ENCODE measurements at regions not wholly inside any gene's neighbourhood (a gene's known extent, or its start where the extent isn't known, plus 50 kb on each side); places are given as distances from the start of the nearest gene placed in this dataset.

DNA sequence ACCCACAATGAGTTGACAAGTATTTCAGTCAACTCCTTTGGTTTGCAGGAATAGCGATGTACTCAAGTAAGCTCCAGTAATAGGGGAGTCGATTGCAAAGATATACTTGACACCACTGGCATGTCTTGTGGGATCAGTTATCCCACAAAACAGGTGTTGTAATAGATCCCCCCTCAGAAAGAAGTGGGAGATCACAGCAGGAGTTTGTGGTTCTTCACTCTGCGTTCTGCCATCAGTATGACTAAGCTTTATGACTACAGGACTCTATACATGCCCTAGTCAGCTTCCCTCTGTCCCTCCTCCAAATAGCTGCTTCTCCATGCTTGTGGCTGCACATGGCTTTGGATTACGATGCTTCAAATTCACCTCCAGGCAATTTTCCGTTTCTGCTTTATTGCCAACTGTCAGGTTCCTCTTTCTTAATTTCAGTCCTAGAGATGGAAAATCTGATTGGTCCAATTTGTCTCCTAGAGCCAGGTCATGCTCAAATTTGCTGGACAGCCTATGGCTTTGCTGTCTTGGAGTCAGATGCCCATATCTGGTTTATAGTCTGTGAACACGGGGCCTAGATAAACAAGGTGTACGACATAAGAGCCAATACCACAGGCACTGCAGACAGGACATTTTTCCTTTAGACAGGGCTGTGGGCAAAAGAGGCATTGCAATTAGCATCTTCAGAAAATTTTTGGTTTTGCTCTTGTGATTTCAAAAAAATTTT lies 221.7 kb downstream of the PAX3 start (continued):
- TF ChIP-seq, protein P1, sequence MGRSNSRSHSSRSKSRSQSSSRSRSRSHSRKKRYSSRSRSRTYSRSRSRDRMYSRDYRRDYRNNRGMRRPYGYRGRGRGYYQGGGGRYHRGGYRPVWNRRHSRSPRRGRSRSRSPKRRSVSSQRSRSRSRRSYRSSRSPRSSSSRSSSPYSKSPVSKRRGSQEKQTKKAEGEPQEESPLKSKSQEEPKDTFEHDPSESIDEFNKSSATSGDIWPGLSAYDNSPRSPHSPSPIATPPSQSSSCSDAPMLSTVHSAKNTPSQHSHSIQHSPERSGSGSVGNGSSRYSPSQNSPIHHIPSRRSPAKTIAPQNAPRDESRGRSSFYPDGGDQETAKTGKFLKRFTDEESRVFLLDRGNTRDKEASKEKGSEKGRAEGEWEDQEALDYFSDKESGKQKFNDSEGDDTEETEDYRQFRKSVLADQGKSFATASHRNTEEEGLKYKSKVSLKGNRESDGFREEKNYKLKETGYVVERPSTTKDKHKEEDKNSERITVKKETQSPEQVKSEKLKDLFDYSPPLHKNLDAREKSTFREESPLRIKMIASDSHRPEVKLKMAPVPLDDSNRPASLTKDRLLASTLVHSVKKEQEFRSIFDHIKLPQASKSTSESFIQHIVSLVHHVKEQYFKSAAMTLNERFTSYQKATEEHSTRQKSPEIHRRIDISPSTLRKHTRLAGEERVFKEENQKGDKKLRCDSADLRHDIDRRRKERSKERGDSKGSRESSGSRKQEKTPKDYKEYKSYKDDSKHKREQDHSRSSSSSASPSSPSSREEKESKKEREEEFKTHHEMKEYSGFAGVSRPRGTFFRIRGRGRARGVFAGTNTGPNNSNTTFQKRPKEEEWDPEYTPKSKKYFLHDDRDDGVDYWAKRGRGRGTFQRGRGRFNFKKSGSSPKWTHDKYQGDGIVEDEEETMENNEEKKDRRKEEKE (IDR thresholded peaks at IDR 0.05; ENCODE audit: borderline replicate concordance in 1 of 2, control insufficient read depth in 1 of 2, low read depth in 2 of 2, low read length in 1 of 2) = no peak
- TF ChIP-seq ZNF134 (CRISPR knock-in tag; conservative IDR thresholded peaks at IDR 0.05) (no peak), ATF7 (IDR thresholded peaks at IDR 0.05) (no peak), ZNF655 (CRISPR knock-in tag; IDR thresholded peaks at IDR 0.05) (no peak), ETS2 (tag; IDR thresholded peaks at IDR 0.05; ENCODE audit: borderline replicate concordance, poor library complexity, severe bottlenecking) (no peak), TARDBP (IDR thresholded peaks at IDR 0.05) (no peak), DDX20 (tag; IDR thresholded peaks at IDR 0.05; ENCODE audit: low read depth) (no peak), ZNF239 (CRISPR knock-in tag; IDR thresholded peaks at IDR 0.05) (no peak)
- TF ChIP-seq, protein P2, sequence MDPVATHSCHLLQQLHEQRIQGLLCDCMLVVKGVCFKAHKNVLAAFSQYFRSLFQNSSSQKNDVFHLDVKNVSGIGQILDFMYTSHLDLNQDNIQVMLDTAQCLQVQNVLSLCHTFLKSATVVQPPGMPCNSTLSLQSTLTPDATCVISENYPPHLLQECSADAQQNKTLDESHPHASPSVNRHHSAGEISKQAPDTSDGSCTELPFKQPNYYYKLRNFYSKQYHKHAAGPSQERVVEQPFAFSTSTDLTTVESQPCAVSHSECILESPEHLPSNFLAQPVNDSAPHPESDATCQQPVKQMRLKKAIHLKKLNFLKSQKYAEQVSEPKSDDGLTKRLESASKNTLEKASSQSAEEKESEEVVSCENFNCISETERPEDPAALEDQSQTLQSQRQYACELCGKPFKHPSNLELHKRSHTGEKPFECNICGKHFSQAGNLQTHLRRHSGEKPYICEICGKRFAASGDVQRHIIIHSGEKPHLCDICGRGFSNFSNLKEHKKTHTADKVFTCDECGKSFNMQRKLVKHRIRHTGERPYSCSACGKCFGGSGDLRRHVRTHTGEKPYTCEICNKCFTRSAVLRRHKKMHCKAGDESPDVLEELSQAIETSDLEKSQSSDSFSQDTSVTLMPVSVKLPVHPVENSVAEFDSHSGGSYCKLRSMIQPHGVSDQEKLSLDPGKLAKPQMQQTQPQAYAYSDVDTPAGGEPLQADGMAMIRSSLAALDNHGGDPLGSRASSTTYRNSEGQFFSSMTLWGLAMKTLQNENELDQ (CRISPR knock-in tag; IDR thresholded peaks at IDR 0.05; ENCODE audit: borderline replicate concordance) = no peak

All from K562 (cell line).